K562 (cell line): ENCODE measurements at regions not wholly inside any gene's neighbourhood (a gene's known extent, or its start where the extent isn't known, plus 50 kb on each side); places are given as distances from the start of the nearest gene placed in this dataset.

ENCODE experiments used
- C11orf30 ChIP-seq: fragments of 450-650 bp; IDR thresholded peaks from 2 replicates; pipeline ENCODE4 v1.6.1; 2016; ENCODE audit warnings: low read depth, mild to moderate bottlenecking
- GTF2F1 ChIP-seq: IDR thresholded peaks from 2 replicates; pipeline ENCODE4 v1.6.1; 2011; ENCODE audit warnings: low read depth, low read length, improper control_type of control experiment
- KLF1 ChIP-seq: fragments of 450-650 bp; IDR thresholded peaks from 2 replicates; pipeline ENCODE4 v1.6.1; 2016; ENCODE audit warnings: missing genetic modification characterization, missing compliant biosample characterization
- YY1 ChIP-seq, 3 experiments: IDR thresholded peaks; 2 replicates each; pipeline ENCODE4 v1.6.1; 2011; ENCODE audit warnings: low read length in 2 of 3, mild to moderate bottlenecking in 2 of 3, moderate library complexity in 2 of 3, borderline replicate concordance in 1 of 3, control low read depth in 1 of 3, low read depth in 1 of 3; ENCODE audit not compliant: insufficient read depth in 3 of 3, insufficient replicate concordance in 2 of 3, control insufficient read depth in 1 of 3, insufficient read length in 1 of 3; ENCODE audit errors: extremely low read depth in 1 of 3

DNA sequence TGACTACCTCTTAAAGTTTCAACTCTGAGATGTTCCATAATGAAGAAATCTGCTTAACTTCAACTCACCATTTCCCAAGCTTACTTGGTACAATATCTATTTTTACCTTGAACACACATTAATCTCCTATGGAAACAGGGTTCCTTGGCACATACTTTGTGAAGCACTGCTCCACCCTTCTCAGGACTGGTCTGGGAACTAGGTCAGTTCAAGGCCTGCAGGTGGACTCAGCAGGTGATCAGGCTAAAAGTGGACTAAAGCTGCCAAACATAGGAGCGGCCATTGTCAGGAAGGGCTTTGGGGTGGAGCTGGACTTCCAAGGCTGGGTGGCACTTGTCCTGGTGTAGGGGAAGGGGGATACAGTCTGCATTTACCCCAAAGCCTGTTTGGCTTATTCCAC lies 202.3 kb downstream of the NUAK1 start:
- TF ChIP-seq YY1 (IDR thresholded peaks at IDR 0.05; ENCODE audit: borderline replicate concordance in 1 of 3, control insufficient read depth in 1 of 3, extremely low read depth in 1 of 3, insufficient read depth in 3 of 3, insufficient read length in 1 of 3, insufficient replicate concordance in 2 of 3, low read depth in 1 of 3, low read length in 2 of 3) (no peak), KLF1 (tag) (no peak), C11orf30 (no peak), GTF2F1 (no peak)
